Pancreas (tissue), 10 donors: ENCODE measurements at regions not wholly inside any gene's neighbourhood (a gene's known extent, or its start where the extent isn't known, plus 50 kb on each side); places are given as distances from the start of the nearest gene placed in this dataset.

ENCODE experiments used
- ATAC-seq, 4 donors: fragments of 200-7000 bp; cut with Tn5 transposase; one replicate each; pipeline versions ENCODE4 v1.8.0 to v1.9.1; 2020; ENCODE audit warnings: mild to moderate bottlenecking in 4 of 4, moderate library complexity in 4 of 4
- DNase-seq, 6 donors: peaks; one replicate each; pipeline ENCODE4 v3.0.0-alpha.2; 2020
- FAIRE-seq: peaks from 2 replicates; lab custom pipeline; 2012; peaks lifted over from hg19 to GRCh38; lab: Jason Lieb, UNC
- H3K27ac ChIP-seq, 4 donors: fragments of 200-600 bp; sonication (generic); 1 replicate in 3 of 4; 2 replicates in 1 of 4; pipeline versions ENCODE4 v1.5.0 to v1.8.0; 2020
- H3K27me3 ChIP-seq, 4 donors: fragments of 200-600 bp; one replicate each; pipeline ENCODE4 v1.8.0; 2021
- H3K36me3 ChIP-seq, 3 donors: fragments of 200-600 bp; sonication (generic) in 1 of 3; one replicate each; pipeline versions ENCODE4 v1.5.0 to v1.8.0; 2020 to 2021
- H3K4me1 ChIP-seq, 3 donors: fragments of 200-600 bp; one replicate each; pipeline ENCODE4 v1.8.0; 2021
- H3K4me3 ChIP-seq, 4 donors: fragments of 200-600 bp; sonication (generic) in 2 of 4; one replicate each; pipeline versions ENCODE4 v1.5.0 to v1.8.0; 2020 to 2021
- H3K9me3 ChIP-seq, 4 donors: fragments of 200-600 bp; one replicate each; pipeline ENCODE4 v1.8.0; 2021
- CTCF ChIP-seq, 4 donors: fragments of 200-600 bp; sonication (generic) in 3 of 4; IDR thresholded peaks; one replicate each; pipeline versions ENCODE4 v1.5.0 to v1.8.0; 2021; ENCODE audit warnings: antibody characterized with exemption in 4 of 4
- whole genome bisulfite sequencing, 2 donors: extraction: QIAGEN DNeasy Blood & Tissue Kit; methylation state at CpG; one replicate each; pipeline ENCODE4 v1.1.7; 2013; 5-methylcytosine and 5-hydroxymethylcytosine counted together
- intact Hi-C, 3 donors: fragments of 100-400 bp; cut with DNase I; formaldehyde crosslinking; loops; one replicate each; pipeline versions ENCODE4 v1.11.1 to v1.14.2; 2022
- donor health status: healthy with polysubstance abuse.
- donor health status: DM: no; HTN: no; CAD: no; lungs with moderate emphysema.
- donor health status: DM: no; HTN: no; CAD: no.
- donor health status: control.
- donor health status: control.
- donor health status: Bipolar disorder and iron deficiency.
- donor health status: DM: yes; HTN: yes; CAD: no.
- donor health status: DM: no; HTN: no; CAD: no.
- donor health status: DM: no; HTN: no; CAD: no.
- donor health status: DM: yes; HTN: yes; CAD: no.

GRCh38 chr10:28246023-28246422 lies 56.8 kb downstream of the MPP7 start:
- no peaks in the 10 kb centered on the region for H3K27me3 ChIP-seq
- peaks cover 0 to 5% (median 3%) of the 10 kb centered on the region in 3 donors for H3K4me1 ChIP-seq
- TF ChIP-seq CTCF (IDR thresholded peaks at IDR 0.05), result no peak
- intact Hi-C loops, result loop anchor here in 1 of 3 donors (5.0 kb wide), 1 partner anchor 136 kb away; no protein-coding TSS in a partner anchor
- ATAC-seq, result no peak
- H3K27ac ChIP-seq, result no peak overlapping the region
- no peak for FAIRE-seq
- no peak for DNase-seq
- H3K4me3 ChIP-seq, result no peak overlapping the region
- H3K36me3 ChIP-seq, result no peaks in the 10 kb centered on the region
- H3K9me3 ChIP-seq, result no peaks in the 10 kb centered on the region

- H3K4me3 ChIP-seq, result no peak overlapping the region
- no peak for DNase-seq
- intact Hi-C loops, result loop anchor here in 1 of 3 donors (5.0 kb wide), 1 partner anchor 502 kb away; no protein-coding TSS in a partner anchor
- 77 to 86% methylated on average over 1 of the region's 1 CpG for WGBS, 2 donors
- TF ChIP-seq CTCF (IDR thresholded peaks at IDR 0.05), result no peak
- no peaks in the 10 kb centered on the region for H3K9me3 ChIP-seq
- FAIRE-seq, result no peak
- peaks cover 0 to 3% (median 0%) of the 10 kb centered on the region in 3 donors for H3K4me1 ChIP-seq
- H3K27me3 ChIP-seq, result no peaks in the 10 kb centered on the region
- no peak for ATAC-seq
- no peaks in the 10 kb centered on the region for H3K36me3 ChIP-seq
- no peak overlapping the region for H3K27ac ChIP-seq
Measured at GRCh38 chr10:28243923-28244322, 58.9 kb downstream of the MPP7 start.

GRCh38 chr10:28242555-28243204 lies 60.2 kb downstream of the MPP7 start:
- no peak overlapping the region for H3K4me3 ChIP-seq
- no peak for TF ChIP-seq CTCF (IDR thresholded peaks at IDR 0.05)
- no peaks in the 10 kb centered on the region for H3K27me3 ChIP-seq
- no peaks in the 10 kb centered on the region for H3K9me3 ChIP-seq
- H3K36me3 ChIP-seq, result no peaks in the 10 kb centered on the region
- intact Hi-C loops, result loop anchor here in 1 of 3 donors (5.0 kb wide), 1 partner anchor 500 kb away; no protein-coding TSS in a partner anchor
- FAIRE-seq, result no peak
- ATAC-seq, result no peak
- 32 to 39% methylated on average over 1 of the region's 1 CpG for WGBS, 2 donors
- no peak for DNase-seq
- H3K27ac ChIP-seq, result no peak overlapping the region
- peaks cover 0 to 3% (median 0%) of the 10 kb centered on the region in 3 donors for H3K4me1 ChIP-seq

- 8% methylated on average over 3 of the region's 3 CpGs for WGBS, 2 donors
- TF ChIP-seq CTCF (IDR thresholded peaks at IDR 0.05), result peak; percentile 55 to 86 (median 84)
- Histone ChIP-seq H3K36me3 (no peaks in the 10 kb centered on the region), H3K9me3 (no peaks in the 10 kb centered on the region), H3K27me3 (no peaks in the 10 kb centered on the region), H3K4me1 (peaks cover 0 to 3% (median 0%) of the 10 kb centered on the region in 3 donors), H3K27ac (no peak overlapping the region), H3K4me3 (no peak overlapping the region)
- intact Hi-C loops, result loop anchor here in 1 of 3 donors (5.0 kb wide), 1 partner anchor 500 kb away; no protein-coding TSS in a partner anchor
- DNase-seq, result peak in 1 of 6 donors; percentile 39
- FAIRE-seq, result peak; percentile 94
- peak; percentile 69 to 97 (median 94) for ATAC-seq
Measured at GRCh38 chr10:28241741-28242399, 61.0 kb downstream of the MPP7 start.
